ENCODE measurements at regions not wholly inside any gene's neighbourhood (a gene's known extent, or its start where the extent isn't known, plus 50 kb on each side); places are given as distances from the start of the nearest gene placed in this dataset.

DNA sequence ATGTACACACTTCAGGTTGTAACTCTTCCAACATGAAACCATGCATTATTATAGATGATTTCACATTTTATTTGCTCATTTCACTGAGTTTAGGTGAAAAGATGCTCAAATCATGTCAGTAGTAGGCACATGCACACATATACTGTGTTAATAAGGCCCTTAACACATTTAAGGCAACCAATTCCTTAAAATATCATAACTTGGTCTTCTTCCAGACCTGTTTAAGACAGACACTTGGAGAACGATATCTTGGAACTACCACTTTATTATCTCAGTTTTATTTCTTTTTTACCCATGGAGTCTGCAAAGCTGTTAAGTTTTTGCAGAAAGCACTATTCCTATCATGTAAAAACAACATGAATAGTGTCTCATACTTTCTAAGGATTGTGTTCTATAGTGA lies 395.2 kb upstream of the MIR17HG start:
- no peak for DNase-seq

- DNase-seq = no peak
Measured at GRCh38 chr13:90954605-90955195, 392.8 kb upstream of the MIR17HG start.

GRCh38 chr13:90956031-90956430 lies 391.5 kb upstream of the MIR17HG start:
- no peak for DNase-seq

DNA sequence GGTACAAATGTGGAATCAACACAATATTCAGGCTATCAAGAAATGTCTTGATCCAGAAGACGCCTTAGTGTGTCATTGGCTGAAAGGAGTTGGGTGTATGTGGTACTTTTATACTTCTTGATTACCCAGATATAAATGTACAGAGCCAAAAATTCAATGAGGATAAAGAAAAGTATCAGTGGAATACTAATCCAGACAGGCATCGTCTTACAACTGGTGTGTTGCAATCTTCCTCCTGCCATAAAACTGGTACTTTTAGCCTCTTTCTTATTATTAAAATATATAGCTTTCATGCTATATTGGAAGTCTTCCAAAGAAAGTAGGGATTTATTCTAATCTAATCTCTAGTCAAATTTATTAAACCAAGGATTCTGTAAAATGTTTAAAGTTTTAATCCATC lies 388.6 kb upstream of the MIR17HG start:
- no peak for DNase-seq

DNA sequence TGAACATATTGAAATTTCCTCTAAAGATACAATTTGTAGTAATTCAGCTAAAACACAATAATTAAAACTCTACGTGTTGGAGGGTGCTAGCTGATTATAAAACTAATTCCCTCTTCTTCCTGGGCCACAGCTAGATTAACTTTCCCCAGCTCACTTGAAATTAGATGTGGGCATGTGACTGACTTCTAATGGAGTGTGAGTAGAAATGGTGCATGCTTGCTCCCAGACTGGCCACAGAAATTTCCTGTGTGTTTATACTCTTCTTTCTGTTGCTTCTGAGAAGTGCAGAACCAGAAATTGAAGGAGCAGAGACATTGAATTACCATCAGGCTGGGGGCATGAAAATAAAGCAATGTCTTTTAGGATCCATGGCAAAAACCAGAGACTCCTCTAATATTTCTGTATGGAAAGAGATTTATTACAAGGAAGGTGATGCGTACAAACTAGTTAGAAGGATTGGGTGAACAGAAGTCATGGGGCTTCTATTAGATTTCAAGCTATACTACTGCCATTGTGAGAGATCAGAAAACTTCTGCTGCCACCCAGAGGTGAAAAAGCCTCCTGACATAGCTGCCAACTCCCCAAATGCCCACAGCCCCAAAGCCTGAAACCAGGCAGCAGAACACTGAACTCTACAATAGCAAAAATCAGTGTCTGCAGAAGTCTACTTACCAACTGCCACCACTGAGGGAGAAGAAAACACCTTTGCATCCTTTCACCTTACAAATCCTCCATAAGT lies 379.2 kb upstream of the MIR17HG start:
- no peak for DNase-seq

DNA sequence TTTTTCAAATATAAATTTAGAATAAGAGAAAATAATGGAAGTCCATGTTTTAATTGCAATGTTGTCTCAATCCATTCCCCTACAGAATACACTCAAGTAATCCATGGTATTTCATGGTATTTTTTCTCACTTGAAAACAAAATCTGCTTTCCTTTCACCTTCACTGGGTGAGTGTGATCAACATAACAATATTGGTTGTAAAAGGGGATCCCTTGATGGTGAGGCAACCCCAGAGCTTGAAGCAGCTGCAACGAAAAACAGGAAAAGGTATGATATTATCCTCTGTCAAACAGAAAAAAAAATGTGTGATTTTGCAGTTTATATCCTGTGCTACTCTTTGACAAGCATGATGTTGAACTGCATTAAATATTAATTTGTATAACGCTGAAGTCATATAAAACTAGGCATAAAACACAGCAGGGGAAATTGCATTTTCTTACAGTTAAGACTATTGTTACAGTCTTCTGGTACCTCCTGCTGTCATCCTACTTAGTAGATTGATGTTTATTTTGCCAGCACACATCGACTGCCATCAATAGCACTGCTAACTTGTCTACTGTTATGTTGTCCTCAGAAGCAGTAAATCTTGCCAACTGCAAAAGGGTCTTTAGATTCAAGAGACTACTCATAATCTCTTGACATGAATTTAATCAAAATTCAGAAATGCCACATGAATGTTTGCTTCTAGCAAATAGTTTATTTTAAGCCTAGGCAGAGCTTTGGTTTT lies 373.1 kb upstream of the MIR17HG start:
- no peak for DNase-seq

GRCh38 chr13:90979059-90979458 lies 368.4 kb upstream of the MIR17HG start:
- DNase-seq = no peak

DNA sequence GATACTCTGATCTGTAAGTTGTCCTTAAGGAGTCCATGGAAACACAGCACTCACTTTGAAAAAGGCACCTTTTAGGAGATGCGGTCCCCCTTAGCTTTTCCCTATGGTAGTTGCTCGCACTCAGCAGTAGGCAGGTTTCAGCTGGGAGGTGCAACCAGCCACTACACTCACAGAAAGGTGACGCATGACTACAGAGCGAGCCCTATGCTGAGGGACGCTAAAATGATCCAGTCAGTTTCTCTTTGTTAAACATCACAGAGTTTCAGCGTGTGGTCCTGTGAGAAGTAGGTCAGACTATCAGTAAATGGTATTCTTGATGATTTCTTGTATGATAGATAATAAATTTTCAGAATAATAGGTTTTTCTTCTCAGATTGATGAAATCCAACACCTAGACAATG lies 362.7 kb upstream of the MIR17HG start:
- DNase-seq = no peak

- DNase-seq = no peak
Measured at GRCh38 chr13:90995001-90995400, 352.5 kb upstream of the MIR17HG start.

DNA sequence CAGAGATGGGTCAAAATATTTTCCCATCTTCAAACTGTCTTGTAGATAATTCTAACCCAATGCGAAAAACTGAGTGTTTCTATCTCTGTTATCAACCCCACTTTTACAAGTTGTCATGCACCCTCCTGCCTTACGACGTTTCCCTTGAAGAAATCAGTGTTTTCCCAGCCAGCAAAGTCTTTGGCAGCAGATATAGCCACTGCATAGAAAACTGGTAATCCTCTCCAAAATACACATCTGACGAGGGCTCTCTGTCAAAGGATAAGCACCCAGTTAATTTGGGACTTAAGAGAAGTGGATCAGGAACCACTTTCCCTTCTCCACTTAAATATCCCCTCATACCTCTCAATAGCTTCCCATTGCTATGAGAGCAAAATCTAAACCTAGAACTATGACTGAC lies 351.9 kb upstream of the MIR17HG start:
- no peak for DNase-seq

DNA sequence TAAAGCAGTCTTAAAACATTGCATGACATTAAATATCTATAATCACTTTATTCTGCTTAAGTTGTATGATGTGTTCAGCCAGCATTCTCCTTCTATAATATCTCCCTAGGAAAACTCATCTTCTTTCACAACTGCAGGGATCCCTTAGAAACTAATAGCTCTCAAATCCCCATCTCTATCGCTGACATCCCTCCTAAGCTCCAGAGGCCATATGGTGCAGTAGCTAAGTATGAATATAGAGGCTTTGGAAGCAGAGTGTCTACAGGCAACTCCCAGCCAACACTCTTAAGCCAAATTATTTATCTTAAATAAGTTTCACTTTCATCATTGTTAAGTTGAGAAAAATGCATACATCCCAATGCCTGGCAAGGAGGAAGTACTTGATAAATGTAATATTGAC lies 349.5 kb upstream of the MIR17HG start:
- DNase-seq = no peak

- DNase-seq = no peak
Measured at GRCh38 chr13:90999401-90999800, 348.1 kb upstream of the MIR17HG start.

- no peak for DNase-seq
Measured at GRCh38 chr13:91001371-91001770, 346.1 kb upstream of the MIR17HG start.

DNA sequence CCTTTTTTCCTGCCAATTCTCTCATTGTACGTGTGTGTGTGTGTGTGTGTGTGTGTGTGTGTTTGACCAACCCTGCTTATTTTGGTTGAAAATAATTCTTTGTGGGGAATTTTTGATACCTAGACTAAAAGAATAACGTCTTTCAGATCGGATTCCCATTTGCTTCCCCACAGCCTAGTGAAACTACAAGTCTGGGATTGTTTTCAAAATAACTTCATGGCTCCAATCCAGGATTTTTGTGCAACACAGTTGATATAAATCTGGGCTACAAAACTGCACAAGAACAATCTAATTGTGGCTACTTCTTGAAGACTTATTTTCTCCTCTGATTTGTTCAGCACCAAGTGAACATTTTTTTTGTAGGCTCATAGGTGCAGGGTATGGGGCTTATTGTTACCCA lies 332.8 kb upstream of the MIR17HG start:
- DNase-seq = no peak

- DNase-seq = no peak
Measured at GRCh38 chr13:91017031-91017668, 330.3 kb upstream of the MIR17HG start.

DNA sequence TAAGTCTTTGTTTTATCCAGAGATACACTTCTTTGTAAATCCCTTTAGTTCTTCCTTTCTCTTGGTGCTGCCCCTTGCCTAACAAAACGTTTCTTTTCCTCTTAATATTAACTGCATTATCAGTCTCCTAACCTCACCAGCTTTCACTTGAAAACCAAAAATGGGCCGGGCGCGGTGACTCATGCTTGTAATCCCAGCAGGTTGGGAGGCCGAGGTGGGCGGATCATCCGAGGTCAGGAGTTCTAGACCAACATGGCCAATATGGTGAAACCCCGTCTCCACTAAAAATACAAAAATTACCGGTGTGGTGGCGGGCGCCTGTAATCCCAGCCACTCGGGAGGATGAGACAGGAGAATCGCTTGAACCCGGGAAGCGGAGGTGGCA lies 329.8 kb upstream of the MIR17HG start:
- DNase-seq = no peak

DNA sequence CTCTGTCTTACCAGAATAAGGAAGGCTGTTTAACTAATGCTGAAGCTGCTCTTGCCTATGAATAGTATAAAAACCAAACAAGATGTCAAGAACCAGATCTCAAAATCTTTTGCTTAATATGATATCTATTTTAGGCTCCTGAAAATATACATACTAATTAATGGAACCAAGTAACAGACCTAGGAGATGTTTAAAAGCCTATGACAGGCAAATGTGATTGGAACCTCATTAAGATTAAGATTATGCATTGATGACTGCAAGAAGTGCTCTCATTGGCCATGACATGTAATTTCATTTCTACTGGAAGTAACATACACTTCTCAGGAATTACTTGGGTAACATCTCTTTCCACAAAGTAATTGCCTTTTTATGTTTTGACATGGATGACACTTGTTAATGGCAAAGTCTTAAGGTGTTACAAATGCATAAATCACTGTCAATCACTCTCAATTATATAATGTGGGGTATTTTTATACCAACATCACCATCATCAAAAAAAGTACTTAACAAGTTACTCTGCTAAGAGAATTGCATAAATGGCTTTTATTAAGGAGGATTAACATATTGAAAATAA lies 326.9 kb upstream of the MIR17HG start:
- no peak for DNase-seq

- no peak for DNase-seq
Measured at GRCh38 chr13:91024157-91024792, 323.2 kb upstream of the MIR17HG start.

DNA sequence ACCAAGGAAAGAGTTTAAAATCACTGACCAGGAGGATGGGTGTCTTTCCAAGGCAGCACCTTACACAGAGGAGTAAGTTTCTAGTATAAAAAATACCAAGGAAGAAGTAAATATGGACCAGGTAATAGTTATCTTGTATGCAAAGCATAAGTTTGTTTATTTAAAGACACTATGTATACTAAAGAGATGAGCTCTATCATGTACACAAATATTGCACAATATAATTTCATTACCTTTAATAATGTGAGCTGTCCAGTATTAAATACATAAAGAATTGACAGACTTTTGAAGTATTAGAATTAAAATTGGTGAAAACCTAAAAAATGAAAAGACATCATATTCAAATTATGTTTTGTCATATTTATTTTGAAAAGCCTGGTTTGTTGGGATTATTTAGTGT lies 322.0 kb upstream of the MIR17HG start:
- no peak for DNase-seq

DNA sequence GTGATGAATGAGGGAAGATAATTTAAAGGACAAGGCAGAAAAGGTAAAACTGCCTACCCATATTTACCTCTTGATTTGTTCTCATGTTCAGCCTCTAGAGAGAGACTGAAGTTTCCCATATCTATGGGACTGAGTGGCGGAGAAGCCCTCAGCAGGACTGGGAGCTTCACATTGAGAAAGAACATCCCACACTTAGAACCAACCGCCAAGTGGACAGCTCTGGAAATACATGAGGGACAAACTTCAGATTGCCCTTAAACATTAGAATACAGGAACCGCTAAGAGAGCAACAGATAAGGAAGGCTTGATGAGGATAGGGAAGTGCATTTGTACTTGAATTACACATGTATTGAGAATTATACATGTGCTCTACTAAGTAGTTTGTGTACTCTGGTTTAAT lies 316.0 kb upstream of the MIR17HG start:
- DNase-seq = no peak

DNA sequence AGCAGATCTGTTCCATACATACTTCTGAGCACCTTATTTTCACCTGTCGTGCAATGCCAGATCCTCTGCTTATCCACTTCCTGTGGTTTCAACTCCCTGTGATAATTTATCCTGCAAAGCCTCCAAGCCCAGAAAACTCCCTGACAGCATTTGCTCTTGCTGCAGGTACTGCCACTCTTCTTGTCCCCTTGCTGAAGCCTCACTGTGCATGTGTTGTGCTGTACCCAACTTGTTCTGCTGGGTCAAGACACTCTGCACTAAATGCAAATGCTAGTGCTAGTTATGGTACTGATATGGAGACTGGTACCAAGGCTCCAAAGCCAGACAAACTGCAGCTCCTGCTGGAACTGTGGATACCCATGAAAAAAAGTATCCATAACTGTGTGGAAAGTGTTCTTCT lies 315.4 kb upstream of the MIR17HG start:
- no peak for DNase-seq

DNA sequence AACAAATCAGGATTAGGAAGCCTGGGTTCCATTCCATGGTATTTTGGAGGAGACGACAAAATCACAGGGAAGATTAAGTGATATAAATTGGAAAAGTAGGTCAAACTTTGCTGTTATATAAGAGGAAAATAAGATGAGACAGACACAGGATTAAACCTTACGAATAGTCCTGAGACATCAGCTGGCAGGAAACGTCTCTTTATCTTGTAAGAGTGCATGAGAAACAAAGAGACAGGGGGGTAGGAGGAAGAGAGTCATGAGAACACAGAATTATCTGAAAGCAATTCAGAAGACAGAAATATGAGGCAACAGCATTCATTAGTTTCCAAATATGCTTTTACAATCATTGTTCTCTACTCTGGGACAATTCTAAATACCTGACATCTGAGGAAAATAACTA lies 310.6 kb upstream of the MIR17HG start:
- DNase-seq = no peak

DNA sequence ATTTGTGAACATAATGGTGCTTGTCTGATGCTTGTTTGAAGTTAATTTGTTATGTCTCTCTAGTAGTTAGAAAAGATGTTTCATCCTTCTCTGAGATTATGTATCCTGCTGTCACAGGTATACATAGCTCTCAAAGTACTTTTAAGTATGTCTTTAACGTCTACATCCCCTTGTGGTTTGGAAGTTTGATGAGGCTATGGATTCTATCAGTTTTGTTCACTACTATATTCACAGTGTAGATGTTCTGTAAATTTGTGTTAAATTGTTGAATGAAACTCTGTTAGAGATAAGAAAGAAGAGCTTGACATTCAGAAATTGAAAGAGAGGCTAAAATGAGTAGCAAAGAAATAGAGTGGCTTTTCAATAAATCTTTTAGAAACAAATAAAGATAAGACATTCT lies 304.6 kb upstream of the MIR17HG start:
- DNase-seq = no peak

Data from activated effector memory CD4-positive, alpha-beta T cell treated with anti-CD3 and anti-CD28 coated beads, Interleukin-2, amount 50 U/mL, for 16 hours (primary cell).